Hepatocyte (in vitro differentiated cells): ENCODE measurements at regions not wholly inside any gene's neighbourhood (a gene's known extent, or its start where the extent isn't known, plus 50 kb on each side); places are given as distances from the start of the nearest gene placed in this dataset.
"Not testable (repeated sequence)": the region's sequence is repeated elsewhere in the genome, so short reads cannot be mapped to it uniquely, and the experiment has no call there.

Experiments used
- DNase-seq: peaks from one replicate; pipeline ENCODE4 v3.0.0-alpha.2; 2016; ENCODE audit warnings: low spot score
- H2AFZ ChIP-seq: fragments of 200-600 bp; sonication (generic); 2 replicates; pipeline ENCODE4 v1.6.0; 2016; ENCODE audit warnings: antibody characterized with exemption, mild to moderate bottlenecking
- H3K27ac ChIP-seq: fragments of 200-600 bp; sonication (generic); 2 replicates; pipeline ENCODE4 v1.5.1; 2016; ENCODE audit warnings: mild to moderate bottlenecking
- H3K27me3 ChIP-seq: fragments of 200-600 bp; sonication (generic); 2 replicates; pipeline ENCODE4 v1.6.1; 2016
- H3K36me3 ChIP-seq: fragments of 200-600 bp; sonication (generic); replicated peaks from 2 replicates; pipeline ENCODE4 v1.5.1; 2016; ENCODE audit warnings: low read depth; ENCODE audit not compliant: insufficient read depth
- H3K4me1 ChIP-seq: fragments of 200-600 bp; sonication (generic); 2 replicates; pipeline ENCODE4 v1.5.1; 2016; ENCODE audit warnings: mild to moderate bottlenecking, moderate library complexity; ENCODE audit not compliant: insufficient read depth
- H3K4me2 ChIP-seq: fragments of 200-600 bp; sonication (generic); 2 replicates; pipeline ENCODE4 v1.6.0; 2016
- H3K4me3 ChIP-seq: fragments of 200-600 bp; sonication (generic); 2 replicates; pipeline ENCODE4 v1.5.1; 2016; ENCODE audit warnings: mild to moderate bottlenecking
- H3K79me2 ChIP-seq: fragments of 200-600 bp; sonication (generic); 2 replicates; pipeline ENCODE4 v1.6.0; 2017; ENCODE audit warnings: mild to moderate bottlenecking
- H3K9me2 ChIP-seq: fragments of 200-600 bp; sonication (generic); replicated peaks from 2 replicates; pipeline ENCODE4 v1.6.0; 2017; ENCODE audit warnings: mild to moderate bottlenecking; ENCODE audit not compliant: insufficient read depth
- H3K9me3 ChIP-seq: fragments of 200-600 bp; sonication (generic); 2 replicates; pipeline ENCODE4 v1.5.1; 2016; ENCODE audit warnings: low read depth, mild to moderate bottlenecking
- H4K20me1 ChIP-seq: fragments of 200-600 bp; sonication (generic); 2 replicates; pipeline ENCODE4 v1.6.0; 2016; ENCODE audit warnings: mild to moderate bottlenecking; ENCODE audit not compliant: insufficient read depth, poor library complexity, severe bottlenecking
- EZH2 ChIP-seq: fragments of 200-600 bp; sonication (generic); IDR thresholded peaks from 2 replicates; pipeline ENCODE4 v1.6.1; 2016; ENCODE audit warnings: antibody characterized with exemption, mild to moderate bottlenecking, borderline replicate concordance
- EZH2phosphoT487 ChIP-seq: fragments of 200-600 bp; sonication (generic); IDR thresholded peaks from one replicate; pipeline ENCODE4 v1.6.1; 2018; ENCODE audit warnings: antibody characterized with exemption, mild to moderate bottlenecking, low read depth, moderate library complexity; ENCODE audit not compliant: unreplicated experiment, severe bottlenecking
- WGBS: methylation state at CpG from one replicate; pipeline ENCODE4 v1.1.6; 2016; ENCODE audit warnings: low lambda C conversion rate; ENCODE audit errors: missing lambda C conversion rate; 5-methylcytosine and 5-hydroxymethylcytosine counted together
- TF ChIP-seq, protein P1 (sequence below): fragments of 200-600 bp; sonication (generic); IDR thresholded peaks from 2 replicates; pipeline ENCODE4 v1.5.1; 2016; ENCODE audit warnings: antibody characterized with exemption, mild to moderate bottlenecking; ENCODE audit not compliant: poor library complexity

DNA sequence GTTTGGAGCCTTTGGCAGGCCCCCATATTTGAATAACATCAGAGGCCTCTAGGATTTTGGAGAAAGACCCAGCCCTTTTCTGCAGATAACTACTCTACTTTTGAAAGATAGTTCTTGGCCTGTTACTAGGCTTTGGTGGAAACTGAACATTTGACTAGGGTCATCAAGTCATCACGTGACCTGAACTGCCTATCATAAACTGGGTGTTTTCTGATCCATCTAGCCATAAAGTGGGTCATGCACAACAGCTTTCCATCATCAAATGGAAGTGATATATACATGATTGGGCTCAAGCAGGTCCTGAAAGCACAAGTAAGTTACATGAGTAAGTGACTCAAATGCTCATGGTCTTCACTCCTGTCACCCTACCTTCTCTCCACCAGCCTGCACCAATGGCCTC is 552.3 kb upstream of the GRM3 start:
- WGBS = 70% methylated on average over 1 of the region's 1 CpG
- Histone ChIP-seq H3K4me1 (no peaks in the 10 kb centered on the region), H3K36me3 (no peaks in the 10 kb centered on the region), H3K4me2 (no peak overlapping the region), H4K20me1 (no peaks in the 10 kb centered on the region), H3K9me3 (no peaks in the 10 kb centered on the region), H3K4me3 (no peak overlapping the region), H3K79me2 (no peaks in the 10 kb centered on the region), H3K27me3 (no peaks in the 10 kb centered on the region), H2AFZ (no peak overlapping the region), H3K9me2 (no peaks in the 10 kb centered on the region), H3K27ac (no peak overlapping the region)
- TF ChIP-seq EZH2phosphoT487 (no peak), EZH2 (no peak)
- TF ChIP-seq, protein P1, sequence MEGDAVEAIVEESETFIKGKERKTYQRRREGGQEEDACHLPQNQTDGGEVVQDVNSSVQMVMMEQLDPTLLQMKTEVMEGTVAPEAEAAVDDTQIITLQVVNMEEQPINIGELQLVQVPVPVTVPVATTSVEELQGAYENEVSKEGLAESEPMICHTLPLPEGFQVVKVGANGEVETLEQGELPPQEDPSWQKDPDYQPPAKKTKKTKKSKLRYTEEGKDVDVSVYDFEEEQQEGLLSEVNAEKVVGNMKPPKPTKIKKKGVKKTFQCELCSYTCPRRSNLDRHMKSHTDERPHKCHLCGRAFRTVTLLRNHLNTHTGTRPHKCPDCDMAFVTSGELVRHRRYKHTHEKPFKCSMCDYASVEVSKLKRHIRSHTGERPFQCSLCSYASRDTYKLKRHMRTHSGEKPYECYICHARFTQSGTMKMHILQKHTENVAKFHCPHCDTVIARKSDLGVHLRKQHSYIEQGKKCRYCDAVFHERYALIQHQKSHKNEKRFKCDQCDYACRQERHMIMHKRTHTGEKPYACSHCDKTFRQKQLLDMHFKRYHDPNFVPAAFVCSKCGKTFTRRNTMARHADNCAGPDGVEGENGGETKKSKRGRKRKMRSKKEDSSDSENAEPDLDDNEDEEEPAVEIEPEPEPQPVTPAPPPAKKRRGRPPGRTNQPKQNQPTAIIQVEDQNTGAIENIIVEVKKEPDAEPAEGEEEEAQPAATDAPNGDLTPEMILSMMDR = no peak
- no peak for DNase-seq

DNA sequence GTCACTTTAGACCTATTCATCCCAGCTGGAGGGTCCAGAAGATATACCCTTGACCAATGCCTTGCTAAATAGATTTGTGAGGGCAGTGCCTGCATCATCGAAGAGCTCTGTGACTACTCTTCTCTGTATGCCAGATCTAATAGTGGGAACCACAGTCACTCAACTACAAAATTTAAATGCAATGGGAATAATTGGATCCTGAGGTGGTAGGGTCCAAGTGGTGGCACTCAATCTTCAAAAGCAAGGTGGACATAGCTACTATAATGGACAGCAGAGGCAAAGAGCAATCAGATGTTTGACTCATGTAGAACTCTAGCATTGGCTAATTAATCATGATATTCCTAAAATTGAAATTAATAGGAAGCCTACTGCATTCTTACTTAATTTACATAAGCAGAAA is 554.3 kb upstream of the GRM3 start:
- H3K36me3 ChIP-seq = no peaks in the 10 kb centered on the region
- H3K9me3 ChIP-seq = no peaks in the 10 kb centered on the region

DNA sequence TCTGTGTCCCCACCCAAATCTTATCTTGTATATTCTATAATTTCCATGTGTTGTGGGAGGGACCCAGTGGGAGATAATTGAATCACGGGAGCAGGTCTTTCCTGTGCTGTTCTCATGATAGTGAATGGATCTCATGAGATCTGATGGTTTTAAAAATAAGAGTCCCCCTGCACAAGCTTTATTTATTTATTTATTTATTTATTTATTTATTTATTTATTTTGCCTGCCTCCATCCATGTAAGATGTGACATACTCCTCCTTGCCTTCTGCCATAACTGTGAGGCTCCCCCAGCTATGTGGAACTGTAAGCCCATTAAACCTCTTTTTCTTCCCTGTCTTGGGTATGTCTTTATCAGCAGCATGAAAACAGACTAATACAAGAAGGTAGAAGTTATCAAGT is 579.1 kb upstream of the GRM3 start:
- not testable (repeated sequence) for DNase-seq, H3K4me3 ChIP-seq, H3K79me2 ChIP-seq, H4K20me1 ChIP-seq, H3K9me2 ChIP-seq, H3K4me2 ChIP-seq, H3K4me1 ChIP-seq, H3K9me3 ChIP-seq, H3K27ac ChIP-seq, H2AFZ ChIP-seq, H3K36me3 ChIP-seq, H3K27me3 ChIP-seq
- WGBS = 81% methylated on average over 1 of the region's 1 CpG

More for the DNA sequence above, 554.3 kb upstream of the GRM3 start:
- H3K4me2 ChIP-seq = no peak overlapping the region
- no peaks in the 10 kb centered on the region for H3K9me2 ChIP-seq
- H3K27ac ChIP-seq = no peak overlapping the region
- DNase-seq = no peak
- no peak overlapping the region for H3K4me3 ChIP-seq
- no peaks in the 10 kb centered on the region for H4K20me1 ChIP-seq
- no peaks in the 10 kb centered on the region for H3K4me1 ChIP-seq
- H3K27me3 ChIP-seq = no peaks in the 10 kb centered on the region
- TF ChIP-seq EZH2phosphoT487 (no peak), EZH2 (no peak)
- TF ChIP-seq, protein P1 = no peak
- 92% methylated on average over 1 of the region's 1 CpG for WGBS
- H3K79me2 ChIP-seq = no peaks in the 10 kb centered on the region
- no peak overlapping the region for H2AFZ ChIP-seq

DNA sequence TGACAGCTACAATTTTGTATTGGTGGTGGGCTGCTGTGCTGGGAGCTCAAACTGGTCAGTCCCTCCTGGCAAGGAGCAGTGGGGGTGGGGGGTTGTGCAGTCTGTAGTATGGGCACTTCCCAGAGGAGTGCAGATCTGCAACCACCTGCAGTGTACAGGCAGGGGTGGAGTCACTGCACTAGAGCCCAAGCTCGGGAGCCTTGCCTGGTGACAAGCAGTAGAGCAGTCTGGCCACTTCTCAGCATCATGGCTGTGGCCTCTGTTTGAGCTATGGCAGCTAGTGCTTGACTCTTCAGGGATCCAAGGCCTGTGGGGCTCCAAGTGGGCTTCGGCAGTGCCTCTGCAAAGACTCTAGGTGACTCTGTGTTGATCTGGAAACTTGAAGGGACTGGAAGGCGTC is 585.1 kb upstream of the GRM3 start:
- Histone ChIP-seq H2AFZ (no peak overlapping the region), H3K27ac (no peak overlapping the region), H3K4me3 (no peak overlapping the region), H3K36me3 (no peaks in the 10 kb centered on the region), H3K4me2 (no peak overlapping the region), H3K4me1 (no peaks in the 10 kb centered on the region), H3K9me3 (no peaks in the 10 kb centered on the region), H3K9me2 (no peaks in the 10 kb centered on the region), H3K79me2 (no peaks in the 10 kb centered on the region), H4K20me1 (no peaks in the 10 kb centered on the region), H3K27me3 (no peaks in the 10 kb centered on the region)
- TF ChIP-seq EZH2 (no peak), EZH2phosphoT487 (no peak)
- TF ChIP-seq, protein P1 = no peak
- WGBS = 92% methylated on average over 3 of the region's 3 CpGs
- no peak for DNase-seq
